Small intestine (tissue), 7 donors: ENCODE measurements at regions not wholly inside any gene's neighbourhood (a gene's known extent, or its start where the extent isn't known, plus 50 kb on each side); places are given as distances from the start of the nearest gene placed in this dataset.

Source experiments
- DNase-seq, 2 donors: peaks; one replicate each; pipeline versions ENCODE4 v3.0.0 to v3.0.0-alpha.2; 2013
- FAIRE-seq: peaks from 2 replicates; lab custom pipeline; 2012; peaks lifted over from hg19 to GRCh38; lab: Jason Lieb, UNC
- H3K27ac ChIP-seq, 3 donors: one replicate each; pipeline ENCODE4 v1.5.1; 2013; ENCODE audit warnings: low read length in 2 of 3, mild to moderate bottlenecking in 2 of 3, control low read depth in 1 of 3, inconsistent platforms in 1 of 3, low read depth in 1 of 3, moderate library complexity in 1 of 3
- H3K27me3 ChIP-seq, 3 donors: one replicate each; pipeline ENCODE4 v1.6.1; 2013; ENCODE audit warnings: low read length in 3 of 3, inconsistent platforms in 1 of 3; ENCODE audit not compliant: control insufficient read depth in 3 of 3, insufficient read depth in 3 of 3
- H3K36me3 ChIP-seq, 3 donors: one replicate each; pipeline ENCODE4 v1.6.1; 2013; ENCODE audit warnings: low read length in 3 of 3, inconsistent platforms in 1 of 3, low read depth in 1 of 3, mild to moderate bottlenecking in 1 of 3, moderate library complexity in 1 of 3; ENCODE audit not compliant: control insufficient read depth in 3 of 3, insufficient read depth in 2 of 3
- H3K4me1 ChIP-seq, 3 donors: one replicate each; pipeline ENCODE4 v1.6.1; 2013; ENCODE audit warnings: low read length in 2 of 3, inconsistent platforms in 1 of 3, low read depth in 1 of 3, mild to moderate bottlenecking in 1 of 3, moderate library complexity in 1 of 3; ENCODE audit not compliant: control insufficient read depth in 3 of 3, insufficient read depth in 2 of 3
- H3K4me3 ChIP-seq, 3 donors: one replicate each; pipeline ENCODE4 v1.5.1; 2013; ENCODE audit warnings: low read length in 3 of 3, control low read depth in 1 of 3, inconsistent platforms in 1 of 3, low read depth in 1 of 3, mild to moderate bottlenecking in 1 of 3, moderate library complexity in 1 of 3
- H3K9me3 ChIP-seq, 2 donors: one replicate each; pipeline ENCODE4 v1.6.1; 2013; ENCODE audit warnings: low read depth in 1 of 2, low read length in 1 of 2; ENCODE audit not compliant: control insufficient read depth in 2 of 2, insufficient read depth in 1 of 2
- WGBS, 3 donors: extraction: QIAGEN DNeasy Blood & Tissue Kit; methylation state at CpG; one replicate each; pipeline ENCODE4 v1.1.7; 2013; 5-methylcytosine and 5-hydroxymethylcytosine counted together
- donor health status: healthy with polysubstance abuse.
- donor health status: control.
- donor health status: control.
- donor health status: Bipolar disorder and iron deficiency.
- donor health status: healthy.

- H3K27ac ChIP-seq = no peak overlapping the region
- H3K9me3 ChIP-seq = peaks cover 0 to 11% of the 10 kb centered on the region in 2 donors
- no peaks in the 10 kb centered on the region for H3K27me3 ChIP-seq
- DNase-seq (no peak), FAIRE-seq (no peak)
- no peak overlapping the region for H3K4me3 ChIP-seq
- WGBS, 3 donors = 51 to 64% (median 51%) methylated on average over 3 of the region's 3 CpGs
- H3K36me3 ChIP-seq = no peaks in the 10 kb centered on the region
- H3K4me1 ChIP-seq = no peaks in the 10 kb centered on the region
Measured at GRCh38 chr2:150860301-150860700, 372.8 kb upstream of the RND3 start.

GRCh38 chr2:150859877-150860276, 372.4 kb upstream of the RND3 start:
- DNase-seq = no peak
- Histone ChIP-seq H3K27me3 (no peaks in the 10 kb centered on the region), H3K27ac (no peak overlapping the region), H3K4me3 (no peak overlapping the region), H3K4me1 (no peaks in the 10 kb centered on the region), H3K36me3 (no peaks in the 10 kb centered on the region), H3K9me3 (peaks cover 0 to 11% of the 10 kb centered on the region in 2 donors)
- no peak for FAIRE-seq

- H3K9me3 ChIP-seq = peaks cover 0 to 11% of the 10 kb centered on the region in 2 donors
- H3K4me3 ChIP-seq = no peak overlapping the region
- no peaks in the 10 kb centered on the region for H3K36me3 ChIP-seq
- DNase-seq (no peak), FAIRE-seq (no peak)
- H3K27me3 ChIP-seq = no peaks in the 10 kb centered on the region
- 74 to 91% (median 77%) methylated on average over 1 of the region's 1 CpG for WGBS, 3 donors
- H3K4me1 ChIP-seq = no peaks in the 10 kb centered on the region
- H3K27ac ChIP-seq = no peak overlapping the region
Measured at GRCh38 chr2:150859162-150859561, 371.7 kb upstream of the RND3 start.

GRCh38 chr2:150858382-150858781, 370.9 kb upstream of the RND3 start:
- Histone ChIP-seq H3K27me3 (no peaks in the 10 kb centered on the region), H3K9me3 (peaks cover 0 to 5% of the 10 kb centered on the region in 2 donors), H3K4me1 (no peaks in the 10 kb centered on the region), H3K36me3 (no peaks in the 10 kb centered on the region), H3K4me3 (no peak overlapping the region), H3K27ac (no peak overlapping the region)
- WGBS, 3 donors = 80 to 86% (median 84%) methylated on average over 5 of the region's 5 CpGs
- DNase-seq = no peak
- no peak for FAIRE-seq

GRCh38 chr2:150856596-150857281, 369.3 kb upstream of the RND3 start:
- FAIRE-seq (no peak), DNase-seq (no peak)
- 43 to 73% (median 43%) methylated on average over 1 of the region's 1 CpG for WGBS, 3 donors
- no peaks in the 10 kb centered on the region for H3K4me1 ChIP-seq
- H3K27me3 ChIP-seq = no peaks in the 10 kb centered on the region
- H3K36me3 ChIP-seq = no peaks in the 10 kb centered on the region
- H3K9me3 ChIP-seq = peaks cover 0 to 2% of the 10 kb centered on the region in 2 donors
- H3K4me3 ChIP-seq = no peak overlapping the region
- no peak overlapping the region for H3K27ac ChIP-seq

GRCh38 chr2:150853263-150853662, 365.8 kb upstream of the RND3 start:
- Histone ChIP-seq H3K27me3 (no peaks in the 10 kb centered on the region), H3K4me3 (no peak overlapping the region), H3K4me1 (no peaks in the 10 kb centered on the region), H3K36me3 (no peaks in the 10 kb centered on the region), H3K27ac (no peak overlapping the region), H3K9me3 (peaks cover 0 to 11% of the 10 kb centered on the region in 2 donors)
- FAIRE-seq (no peak), DNase-seq (no peak)
- WGBS, 3 donors = 64 to 78% (median 67%) methylated on average over 2 of the region's 2 CpGs

GRCh38 chr2:150850641-150851040, 363.2 kb upstream of the RND3 start:
- no peak for DNase-seq
- Histone ChIP-seq H3K27ac (no peak overlapping the region), H3K27me3 (peaks cover 0 to 3% (median 0%) of the 10 kb centered on the region in 3 donors), H3K9me3 (peaks cover 0 to 11% of the 10 kb centered on the region in 2 donors), H3K4me3 (no peak overlapping the region), H3K36me3 (no peaks in the 10 kb centered on the region), H3K4me1 (no peaks in the 10 kb centered on the region)
- FAIRE-seq = no peak

GRCh38 chr2:150847578-150847977, 360.1 kb upstream of the RND3 start:
- H3K9me3 ChIP-seq = peaks cover 0 to 11% of the 10 kb centered on the region in 2 donors
- 18 to 40% (median 34%) methylated on average over 3 of the region's 3 CpGs for WGBS, 3 donors
- H3K36me3 ChIP-seq = no peaks in the 10 kb centered on the region
- no peak overlapping the region for H3K4me3 ChIP-seq
- no peaks in the 10 kb centered on the region for H3K4me1 ChIP-seq
- no peak for FAIRE-seq
- DNase-seq = no peak
- H3K27ac ChIP-seq = no peak overlapping the region
- H3K27me3 ChIP-seq = peaks cover 0 to 3% (median 0%) of the 10 kb centered on the region in 3 donors

GRCh38 chr2:150846691-150847090, 359.2 kb upstream of the RND3 start:
- no peak for FAIRE-seq
- Histone ChIP-seq H3K4me1 (no peaks in the 10 kb centered on the region), H3K36me3 (no peaks in the 10 kb centered on the region), H3K27me3 (peaks cover 0 to 3% (median 0%) of the 10 kb centered on the region in 3 donors), H3K27ac (no peak overlapping the region), H3K4me3 (no peak overlapping the region), H3K9me3 (peaks cover 0 to 9% of the 10 kb centered on the region in 2 donors)
- 75 to 86% (median 79%) methylated on average over 1 of the region's 1 CpG for WGBS, 3 donors
- no peak for DNase-seq
